ENCODE measurements at regions not wholly inside any gene's neighbourhood (a gene's known extent, or its start where the extent isn't known, plus 50 kb on each side); places are given as distances from the start of the nearest gene placed in this dataset.

GRCh38 chr17:17398188-17398942 lies 78.4 kb upstream of the MED9 start:
- H3K4me3 Mint-ChIP-seq, result no peak overlapping the region
- TF ChIP-seq, protein P1, sequence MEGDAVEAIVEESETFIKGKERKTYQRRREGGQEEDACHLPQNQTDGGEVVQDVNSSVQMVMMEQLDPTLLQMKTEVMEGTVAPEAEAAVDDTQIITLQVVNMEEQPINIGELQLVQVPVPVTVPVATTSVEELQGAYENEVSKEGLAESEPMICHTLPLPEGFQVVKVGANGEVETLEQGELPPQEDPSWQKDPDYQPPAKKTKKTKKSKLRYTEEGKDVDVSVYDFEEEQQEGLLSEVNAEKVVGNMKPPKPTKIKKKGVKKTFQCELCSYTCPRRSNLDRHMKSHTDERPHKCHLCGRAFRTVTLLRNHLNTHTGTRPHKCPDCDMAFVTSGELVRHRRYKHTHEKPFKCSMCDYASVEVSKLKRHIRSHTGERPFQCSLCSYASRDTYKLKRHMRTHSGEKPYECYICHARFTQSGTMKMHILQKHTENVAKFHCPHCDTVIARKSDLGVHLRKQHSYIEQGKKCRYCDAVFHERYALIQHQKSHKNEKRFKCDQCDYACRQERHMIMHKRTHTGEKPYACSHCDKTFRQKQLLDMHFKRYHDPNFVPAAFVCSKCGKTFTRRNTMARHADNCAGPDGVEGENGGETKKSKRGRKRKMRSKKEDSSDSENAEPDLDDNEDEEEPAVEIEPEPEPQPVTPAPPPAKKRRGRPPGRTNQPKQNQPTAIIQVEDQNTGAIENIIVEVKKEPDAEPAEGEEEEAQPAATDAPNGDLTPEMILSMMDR (IDR thresholded peaks at IDR 0.05; ENCODE audit: unreplicated experiment in 3 of 3), result no peak
- H3K27ac Mint-ChIP-seq, result no peak overlapping the region
- no peaks in the 10 kb centered on the region for H3K36me3 Mint-ChIP-seq (ENCODE audit: low read depth)
- H3K27me3 Mint-ChIP-seq (ENCODE audit: low read depth), result peaks cover 21% of the 10 kb centered on the region
- H3K4me1 Mint-ChIP-seq, result peaks cover 41% of the 10 kb centered on the region
- no peaks in the 10 kb centered on the region for H3K9me3 Mint-ChIP-seq

GRCh38 chr17:17398943-17399926 lies 77.6 kb upstream of the MED9 start:
- TF ChIP-seq, protein P1 (IDR thresholded peaks at IDR 0.05; ENCODE audit: unreplicated experiment in 3 of 3), result no peak
- Mint-ChIP-seq H3K27me3 (ENCODE audit: low read depth) (peaks cover 24% of the 10 kb centered on the region), H3K9me3 (no peaks in the 10 kb centered on the region), H3K4me3 (no peak overlapping the region), H3K4me1 (peaks cover 50% of the 10 kb centered on the region), H3K27ac (no peak overlapping the region), H3K36me3 (ENCODE audit: low read depth) (no peaks in the 10 kb centered on the region)

DNA sequence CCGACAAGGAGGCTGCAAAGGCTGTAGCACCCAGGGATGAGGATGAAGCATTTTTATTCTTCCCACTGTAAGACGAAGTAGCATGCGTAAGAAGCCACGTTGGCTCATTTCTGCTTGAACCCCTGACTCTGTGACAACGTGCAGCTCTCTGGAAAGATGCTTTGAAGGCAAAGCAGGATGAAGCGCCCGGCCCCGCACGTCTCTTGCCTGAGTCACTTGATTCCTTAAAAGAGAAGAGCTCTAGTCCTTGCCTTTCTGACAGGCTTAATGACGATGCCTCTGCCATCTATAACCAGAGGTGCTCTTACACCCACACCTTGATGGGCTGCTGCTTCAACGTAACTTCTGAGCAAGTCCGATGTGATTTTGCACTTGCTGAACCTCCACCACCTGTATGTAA lies 76.7 kb upstream of the MED9 start:
- Mint-ChIP-seq H3K27me3 (ENCODE audit: low read depth) (peaks cover 24% of the 10 kb centered on the region), H3K4me3 (no peak overlapping the region), H3K27ac (no peak overlapping the region), H3K4me1 (peaks cover 56% of the 10 kb centered on the region), H3K36me3 (ENCODE audit: low read depth) (no peaks in the 10 kb centered on the region), H3K9me3 (no peaks in the 10 kb centered on the region)
- TF ChIP-seq, protein P1 (IDR thresholded peaks at IDR 0.05; ENCODE audit: unreplicated experiment in 3 of 3), result no peak

- Mint-ChIP-seq H3K27me3 (ENCODE audit: low read depth) (peaks cover 24% of the 10 kb centered on the region), H3K4me1 (peaks cover 56% of the 10 kb centered on the region), H3K27ac (no peak overlapping the region), H3K9me3 (no peaks in the 10 kb centered on the region), H3K4me3 (no peak overlapping the region), H3K36me3 (ENCODE audit: low read depth) (no peaks in the 10 kb centered on the region)
- TF ChIP-seq, protein P1 (IDR thresholded peaks at IDR 0.05; ENCODE audit: unreplicated experiment in 3 of 3), result no peak
Measured at GRCh38 chr17:17400566-17401184, 76.1 kb upstream of the MED9 start.

- Mint-ChIP-seq H3K4me1 (peaks cover 59% of the 10 kb centered on the region), H3K4me3 (no peak overlapping the region), H3K9me3 (no peaks in the 10 kb centered on the region), H3K27me3 (ENCODE audit: low read depth) (peaks cover 23% of the 10 kb centered on the region), H3K27ac (no peak overlapping the region), H3K36me3 (ENCODE audit: low read depth) (no peaks in the 10 kb centered on the region)
- TF ChIP-seq, protein P1 (IDR thresholded peaks at IDR 0.05; ENCODE audit: unreplicated experiment in 3 of 3), result no peak
Measured at GRCh38 chr17:17401271-17401781, 75.5 kb upstream of the MED9 start.

All from nephron (organoid).